K562 (cell line): ENCODE measurements at regions not wholly inside any gene's neighbourhood (a gene's known extent, or its start where the extent isn't known, plus 50 kb on each side); places are given as distances from the start of the nearest gene placed in this dataset.

ENCODE experiments used
- ATAC-seq: fragments of 200-7000 bp; cut with Tn5 transposase; 3 replicates; pipeline ENCODE4 v1.9.1; 2020; ENCODE audit warnings: moderate library complexity
- BruUV-seq: library from RNA; stranded (reverse); fragments of 400-500 nt; replicated peaks from 2 replicates; lab custom pipeline; 2021; lab: Mats Ljungman, UMichigan
- CTCF ChIA-PET: fragments of 300-600 bp; formaldehyde crosslinking; extraction: SDS; loops from one replicate; lab custom pipeline; 2021; ENCODE audit warnings: low intra/inter-chr PET ratio; lab: Yijun Ruan, JAX
- POLR2A ChIA-PET: fragments of 300-600, 350-650 bp; sonication (Branson Sonifier 250); formaldehyde crosslinking; extraction: SDS; loops from one replicate; lab custom pipeline; 2021; ENCODE audit warnings: antibody characterized with exemption, inconsistent platforms; lab: Yijun Ruan, JAX
- DNase-seq, 4 experiments: peaks; one replicate each; pipeline versions ENCODE4 v3.0.0 to v3.0.0-alpha.2; 2011 to 2018; ENCODE audit warnings: low spot score in 3 of 4, mixed read lengths in 3 of 4; ENCODE audit errors: extremely low read depth in 1 of 4
- FAIRE-seq: peaks from 2 replicates; lab custom pipeline; 2011; peaks lifted over from hg19 to GRCh38; lab: Jason Lieb, UNC
- H2AFZ ChIP-seq: 2 replicates; pipeline ENCODE4 v1.6.0; 2011; ENCODE audit warnings: low read depth, low read length, control low read depth, inconsistent platforms
- H3K27ac ChIP-seq: fragments of 200-600 bp; 3 replicates; pipeline ENCODE4 v1.8.0; 2011; ENCODE audit warnings: low read depth, mild to moderate bottlenecking, control low read depth, inconsistent platforms, low read length, moderate library complexity, mixed read lengths; ENCODE audit errors: extremely low read depth
- H3K27me3 ChIP-seq, 2 experiments: fragments of 300-600 bp in 1 of 2; 2 replicates in 1 of 2; 3 replicates in 1 of 2; pipeline versions ENCODE4 v1.6.0 to v1.8.0; 2011; ENCODE audit warnings: inconsistent platforms in 2 of 2, low read length in 2 of 2, mild to moderate bottlenecking in 1 of 2, mixed read lengths in 1 of 2, moderate library complexity in 1 of 2; ENCODE audit not compliant: control insufficient read depth in 2 of 2, insufficient read depth in 2 of 2
- H3K36me3 ChIP-seq: fragments of 300-600 bp; 3 replicates; pipeline ENCODE4 v1.8.0; 2011; ENCODE audit warnings: mild to moderate bottlenecking, low read length, inconsistent platforms; ENCODE audit not compliant: control insufficient read depth, insufficient read depth
- H3K4me1 ChIP-seq, 2 experiments: fragments of 200-600 bp in 1 of 2; replicated peaks in 1 of 2; 2 replicates in 1 of 2; 3 replicates in 1 of 2; pipeline versions ENCODE4 v1.5.1 to v1.8.0; 2011; ENCODE audit warnings: inconsistent platforms in 2 of 2, low read length in 2 of 2, mild to moderate bottlenecking in 1 of 2, mixed read lengths in 1 of 2, moderate library complexity in 1 of 2; ENCODE audit not compliant: control insufficient read depth in 2 of 2, insufficient read depth in 2 of 2
- H3K4me2 ChIP-seq: 2 replicates; pipeline ENCODE4 v1.6.1; 2011; ENCODE audit warnings: low read length, control low read depth, inconsistent platforms, mixed read lengths; ENCODE audit not compliant: insufficient read depth
- H3K4me3 ChIP-seq: fragments of 200-600 bp; sonication (generic), shearing (Covaris generic); 2 replicates; pipeline ENCODE4 v1.5.1; 2016; ENCODE audit warnings: control low read depth, inconsistent platforms
- H3K79me2 ChIP-seq: fragments of 200-600 bp; 3 replicates; pipeline ENCODE4 v1.8.0; 2011; ENCODE audit warnings: low read length, inconsistent platforms; ENCODE audit not compliant: control insufficient read depth, insufficient read depth
- H3K9ac ChIP-seq, 2 experiments: 2 replicates each; pipeline versions ENCODE4 v1.6.0 to v1.6.1; 2011; ENCODE audit warnings: low read depth in 2 of 2, low read length in 2 of 2, control low read depth in 1 of 2, inconsistent platforms in 1 of 2, mild to moderate bottlenecking in 1 of 2, mixed read lengths in 1 of 2; ENCODE audit not compliant: insufficient read depth in 1 of 2
- H3K9me1 ChIP-seq: one replicate; pipeline ENCODE4 v1.6.0; 2011; ENCODE audit warnings: inconsistent platforms, mild to moderate bottlenecking, low read length, moderate library complexity; ENCODE audit not compliant: control insufficient read depth, insufficient read depth
- H3K9me3 ChIP-seq: replicated peaks from 2 replicates; pipeline ENCODE4 v1.5.1; 2011; ENCODE audit warnings: low read depth, low read length, inconsistent platforms; ENCODE audit not compliant: control insufficient read depth, insufficient read depth
- H4K20me1 ChIP-seq: replicated peaks from 2 replicates; pipeline ENCODE4 v1.6.1; 2011; ENCODE audit warnings: low read length, inconsistent platforms, mixed read lengths; ENCODE audit not compliant: control insufficient read depth, insufficient read depth
- HNRNPLL ChIP-seq: fragments of 200-400 bp; formaldehyde crosslinking; IDR thresholded peaks from 2 replicates; pipeline ENCODE4 v1.6.1; 2017; ENCODE audit warnings: low read length, low read depth, mild to moderate bottlenecking; ENCODE audit not compliant: poor library complexity, severe bottlenecking
- LEF1 ChIP-seq: fragments of 450-650 bp; IDR thresholded peaks from 2 replicates; pipeline ENCODE4 v1.6.1; 2016; ENCODE audit warnings: mild to moderate bottlenecking
- PCBP1 ChIP-seq: fragments of 200-400 bp; formaldehyde crosslinking; IDR thresholded peaks from 2 replicates; pipeline ENCODE4 v1.6.1; 2018; ENCODE audit warnings: mild to moderate bottlenecking, low read depth, low read length; ENCODE audit not compliant: poor library complexity, severe bottlenecking
- POLR2B ChIP-seq: fragments of 450-650 bp; IDR thresholded peaks from 2 replicates; pipeline ENCODE4 v1.6.1; 2018; ENCODE audit warnings: low read depth; ENCODE audit not compliant: partially characterized antibody
- PTRF ChIP-seq: fragments of 450-650 bp; IDR thresholded peaks from 2 replicates; pipeline ENCODE4 v1.6.1; 2016; ENCODE audit warnings: mild to moderate bottlenecking, missing genetic modification characterization, missing compliant biosample characterization
- RBM25 ChIP-seq: fragments of 200-400 bp; formaldehyde crosslinking; IDR thresholded peaks from 2 replicates; pipeline ENCODE4 v1.6.1; 2018; ENCODE audit warnings: low read length, low read depth, moderate library complexity; ENCODE audit not compliant: severe bottlenecking
- RHOXF2B ChIP-seq: fragments of 250-450 bp; sonication (Bioruptor Pico); conservative IDR thresholded peaks from 2 replicates; pipeline ENCODE4 v1.5.1; 2021
- WGBS: fragments of 100-300 bp; shearing (Covaris generic); methylation state at CpG from one replicate; pipeline ENCODE4 v1.1.6; 2016; ENCODE audit warnings: low coverage, mixed read lengths; ENCODE audit not compliant: insufficient coverage; ENCODE audit errors: missing lambda C conversion rate; 5-methylcytosine and 5-hydroxymethylcytosine counted together
- in situ Hi-C: fragments of 300-500 bp; cut with MboI; formaldehyde crosslinking; loops from 4 replicates; pipeline ENCODE4 v1.15.0; 2018; ENCODE audit warnings: inconsistent platforms, mixed read lengths
- intact Hi-C: fragments of 100-400 bp; cut with micrococcal nuclease; formaldehyde crosslinking; loops from 2 replicates; pipeline ENCODE4 v1.14.2; 2022
- TF ChIP-seq, protein P1 (sequence below): fragments of 250-450 bp; sonication (Bioruptor Pico); IDR thresholded peaks from 2 replicates; pipeline ENCODE4 v1.8.0; 2021; ENCODE audit warnings: borderline replicate concordance, mild to moderate bottlenecking, moderate library complexity; ENCODE audit not compliant: poor library complexity, severe bottlenecking

DNA sequence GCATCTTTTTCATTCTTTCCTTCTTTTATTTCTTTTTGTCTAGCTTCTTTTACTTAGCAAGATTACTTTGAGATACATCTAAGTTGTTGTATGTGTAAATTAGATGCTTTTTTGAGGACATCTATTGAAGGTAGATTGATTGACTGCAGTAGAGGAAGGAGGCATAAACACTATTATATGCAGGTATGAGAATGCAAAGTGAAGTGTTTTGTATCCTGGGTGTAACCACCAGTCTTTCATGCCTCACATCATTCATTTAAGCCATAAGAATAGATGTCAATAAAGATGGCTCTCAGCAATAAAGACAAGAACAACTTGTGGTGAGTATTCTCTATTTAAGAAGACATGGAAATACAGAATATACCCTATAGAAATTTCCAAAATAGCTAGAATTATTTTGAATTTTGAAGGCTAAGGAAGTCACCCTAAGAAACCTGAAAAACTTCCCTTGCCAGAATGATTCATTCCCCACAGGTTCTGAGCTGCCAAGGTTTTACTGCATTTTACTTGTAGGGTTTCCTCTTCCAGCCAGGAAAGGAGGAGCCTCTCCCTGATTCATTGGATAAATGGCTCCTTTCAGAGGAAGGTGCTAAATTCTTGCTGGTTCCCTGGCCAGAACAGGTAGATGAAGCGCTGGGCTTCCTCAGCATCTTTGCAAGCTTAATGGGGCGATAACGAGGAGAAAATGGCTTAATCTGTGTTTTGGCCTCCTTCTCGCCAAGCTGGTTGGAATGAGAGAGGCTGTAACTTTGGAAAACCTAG, 279.8 kb upstream of the SLC14A2 start:
- Histone ChIP-seq H3K9me3 (no peaks in the 10 kb centered on the region), H3K9me1 (no peaks in the 10 kb centered on the region), H3K36me3 (no peaks in the 10 kb centered on the region), H3K4me2 (no peak overlapping the region), H3K79me2 (no peaks in the 10 kb centered on the region), H3K27me3 (no peaks in the 10 kb centered on the region), H3K4me3 (no peak overlapping the region), H3K4me1 (no peaks in the 10 kb centered on the region), H4K20me1 (no peaks in the 10 kb centered on the region), H2AFZ (no peak overlapping the region), H3K27ac (no peak overlapping the region), H3K9ac (no peak overlapping the region)
- POLR2A ChIA-PET: no interaction called here
- TF ChIP-seq RHOXF2B (CRISPR knock-in tag): no peak
- TF ChIP-seq HNRNPLL: no peak
- no peak for TF ChIP-seq RBM25
- TF ChIP-seq PTRF (tag): no peak
- no peak for TF ChIP-seq POLR2B
- TF ChIP-seq, protein P1, sequence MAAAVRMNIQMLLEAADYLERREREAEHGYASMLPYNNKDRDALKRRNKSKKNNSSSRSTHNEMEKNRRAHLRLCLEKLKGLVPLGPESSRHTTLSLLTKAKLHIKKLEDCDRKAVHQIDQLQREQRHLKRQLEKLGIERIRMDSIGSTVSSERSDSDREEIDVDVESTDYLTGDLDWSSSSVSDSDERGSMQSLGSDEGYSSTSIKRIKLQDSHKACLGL (CRISPR knock-in tag): no peak
- no peak for TF ChIP-seq PCBP1
- TF ChIP-seq LEF1: no peak
- intact Hi-C loops (no loop called here), in situ Hi-C loops (no loop called here)
- no peak for ATAC-seq
- FAIRE-seq: no peak
- 0% methylated on average over 2 of the region's 4 CpGs for WGBS
- BruUV-seq: no TSS peak
- CTCF ChIA-PET: no interaction called here
- DNase-seq: no peak
